Sigmoid colon (tissue), 4 donors: ENCODE measurements at regions not wholly inside any gene's neighbourhood (a gene's known extent, or its start where the extent isn't known, plus 50 kb on each side); places are given as distances from the start of the nearest gene placed in this dataset.

Source experiments
- CTCF ChIP-seq, 4 experiments: fragments of 450-650 bp in 3 of 4; fragments of 200-600 bp in 1 of 4; IDR thresholded peaks; one replicate each; pipeline ENCODE4 v1.5.1; 2016 to 2019; ENCODE audit warnings: antibody characterized with exemption in 4 of 4, mild to moderate bottlenecking in 3 of 4, moderate library complexity in 2 of 4
- EP300 ChIP-seq, 4 donors: sonication (generic); formaldehyde crosslinking; IDR thresholded peaks; one replicate each; pipeline ENCODE4 v1.6.1; 2017; ENCODE audit warnings: antibody characterized with exemption in 4 of 4
- POLR2A ChIP-seq, 2 donors: fragments of 450-650 bp; IDR thresholded peaks; one replicate each; pipeline ENCODE4 v1.6.1; 2016; ENCODE audit warnings: antibody characterized with exemption in 2 of 2, mild to moderate bottlenecking in 2 of 2, moderate library complexity in 2 of 2

- peak in 3 of 4 experiments; percentile 11 to 49 (median 12) for TF ChIP-seq CTCF (IDR thresholded peaks at IDR 0.05)
- TF ChIP-seq POLR2A (IDR thresholded peaks at IDR 0.05): no peak
- no peak for TF ChIP-seq EP300 (IDR thresholded peaks at IDR 0.05)
Measured at GRCh38 chr14:21852061-21852664, 178.5 kb upstream of the OR4E1 start.
